ENCODE measurements at regions not wholly inside any gene's neighbourhood (a gene's known extent, or its start where the extent isn't known, plus 50 kb on each side); places are given as distances from the start of the nearest gene placed in this dataset.

GRCh38 chr4:45241976-45242375 is 515.6 kb upstream of the GNPDA2 start:
- no peak for TF ChIP-seq CTCF (IDR thresholded peaks at IDR 0.05)
- no peak for TF ChIP-seq POLR2A (IDR thresholded peaks at IDR 0.05)
